Activated naive CD8-positive, alpha-beta T cell (primary cell): ENCODE measurements at regions not wholly inside any gene's neighbourhood (a gene's known extent, or its start where the extent isn't known, plus 50 kb on each side); places are given as distances from the start of the nearest gene placed in this dataset.

Source experiments
- H3K27ac Mint-ChIP-seq: one replicate; pipeline ENCODE4 v1.8.0; 2021; ENCODE audit warnings: mixed read lengths
- H3K27me3 Mint-ChIP-seq: one replicate; pipeline ENCODE4 v1.8.0; 2021; ENCODE audit warnings: mixed read lengths
- H3K36me3 Mint-ChIP-seq: one replicate; pipeline ENCODE4 v1.8.0; 2021; ENCODE audit warnings: mixed read lengths
- H3K4me1 Mint-ChIP-seq: one replicate; pipeline ENCODE4 v1.8.0; 2021; ENCODE audit warnings: low read depth, mixed read lengths
- H3K4me3 Mint-ChIP-seq: one replicate; pipeline ENCODE4 v1.8.0; 2021; ENCODE audit warnings: mild to moderate bottlenecking, mixed read lengths
- H3K9me3 Mint-ChIP-seq: one replicate; pipeline ENCODE4 v1.8.0; 2021; ENCODE audit warnings: low read depth, mixed read lengths

GRCh38 chr4:163582703-163583102 is 88.2 kb downstream of the TMA16 start:
- peaks cover 12% of the 10 kb centered on the region for H3K36me3 Mint-ChIP-seq
- peaks cover 4% of the 10 kb centered on the region for H3K9me3 Mint-ChIP-seq
- H3K4me3 Mint-ChIP-seq: no peak overlapping the region
- no peaks in the 10 kb centered on the region for H3K4me1 Mint-ChIP-seq
- no peak overlapping the region for H3K27ac Mint-ChIP-seq
- H3K27me3 Mint-ChIP-seq: peaks cover 3% of the 10 kb centered on the region

- peaks cover 2% of the 10 kb centered on the region for H3K36me3 Mint-ChIP-seq
- H3K27ac Mint-ChIP-seq: no peak overlapping the region
- peaks cover 10% of the 10 kb centered on the region for H3K4me1 Mint-ChIP-seq
- no peak overlapping the region for H3K4me3 Mint-ChIP-seq
- H3K27me3 Mint-ChIP-seq: peaks cover 3% of the 10 kb centered on the region
- H3K9me3 Mint-ChIP-seq: no peaks in the 10 kb centered on the region
These were observed 93.4 kb downstream of the TMA16 start for GRCh38 chr4:163587867-163588266.

GRCh38 chr4:163588532-163588931 is 94.0 kb downstream of the TMA16 start:
- Mint-ChIP-seq H3K36me3 (no peaks in the 10 kb centered on the region), H3K27ac (no peak overlapping the region), H3K4me3 (no peak overlapping the region), H3K27me3 (peaks cover 3% of the 10 kb centered on the region), H3K4me1 (peaks cover 10% of the 10 kb centered on the region), H3K9me3 (no peaks in the 10 kb centered on the region)

- Mint-ChIP-seq H3K27me3 (peaks cover 2% of the 10 kb centered on the region), H3K4me1 (peaks cover 10% of the 10 kb centered on the region), H3K27ac (no peak overlapping the region), H3K4me3 (no peak overlapping the region), H3K36me3 (no peaks in the 10 kb centered on the region), H3K9me3 (no peaks in the 10 kb centered on the region)
These were observed 95.6 kb downstream of the TMA16 start for GRCh38 chr4:163590103-163590502.

- peaks cover 2% of the 10 kb centered on the region for H3K27me3 Mint-ChIP-seq
- H3K36me3 Mint-ChIP-seq: no peaks in the 10 kb centered on the region
- peaks cover 10% of the 10 kb centered on the region for H3K4me1 Mint-ChIP-seq
- H3K4me3 Mint-ChIP-seq: no peak overlapping the region
- no peak overlapping the region for H3K27ac Mint-ChIP-seq
- H3K9me3 Mint-ChIP-seq: no peaks in the 10 kb centered on the region
These were observed 96.3 kb downstream of the TMA16 start for GRCh38 chr4:163590619-163591264.

- no peak overlapping the region for H3K4me3 Mint-ChIP-seq
- peaks cover 2% of the 10 kb centered on the region for H3K27me3 Mint-ChIP-seq
- peaks cover 2% of the 10 kb centered on the region for H3K36me3 Mint-ChIP-seq
- H3K9me3 Mint-ChIP-seq: no peaks in the 10 kb centered on the region
- H3K27ac Mint-ChIP-seq: no peak overlapping the region
- H3K4me1 Mint-ChIP-seq: peaks cover 10% of the 10 kb centered on the region
These were observed 97.1 kb downstream of the TMA16 start for GRCh38 chr4:163591614-163592020.

- H3K9me3 Mint-ChIP-seq: no peaks in the 10 kb centered on the region
- H3K27me3 Mint-ChIP-seq: peaks cover 2% of the 10 kb centered on the region
- peaks cover 2% of the 10 kb centered on the region for H3K36me3 Mint-ChIP-seq
- no peak overlapping the region for H3K4me3 Mint-ChIP-seq
- H3K27ac Mint-ChIP-seq: no peak overlapping the region
- H3K4me1 Mint-ChIP-seq: peaks cover 10% of the 10 kb centered on the region
These were observed 97.7 kb downstream of the TMA16 start for GRCh38 chr4:163592212-163592611.

GRCh38 chr4:163595580-163595979 is 101.1 kb downstream of the TMA16 start:
- H3K4me1 Mint-ChIP-seq: peaks cover 10% of the 10 kb centered on the region
- no peaks in the 10 kb centered on the region for H3K9me3 Mint-ChIP-seq
- no peak overlapping the region for H3K4me3 Mint-ChIP-seq
- no peak overlapping the region for H3K27ac Mint-ChIP-seq
- H3K27me3 Mint-ChIP-seq: peaks cover 2% of the 10 kb centered on the region
- peaks cover 2% of the 10 kb centered on the region for H3K36me3 Mint-ChIP-seq

GRCh38 chr4:163598028-163598427 is 103.5 kb downstream of the TMA16 start:
- Mint-ChIP-seq H3K9me3 (no peaks in the 10 kb centered on the region), H3K27me3 (no peaks in the 10 kb centered on the region), H3K27ac (no peak overlapping the region), H3K4me3 (no peak overlapping the region), H3K36me3 (peaks cover 2% of the 10 kb centered on the region), H3K4me1 (peaks cover 2% of the 10 kb centered on the region)

GRCh38 chr4:163598489-163598888 is 104.0 kb downstream of the TMA16 start:
- Mint-ChIP-seq H3K4me1 (peaks cover 2% of the 10 kb centered on the region), H3K27me3 (no peaks in the 10 kb centered on the region), H3K36me3 (peaks cover 2% of the 10 kb centered on the region), H3K4me3 (no peak overlapping the region), H3K9me3 (no peaks in the 10 kb centered on the region), H3K27ac (no peak overlapping the region)

GRCh38 chr4:163600727-163601126 is 106.2 kb downstream of the TMA16 start:
- Mint-ChIP-seq H3K9me3 (no peaks in the 10 kb centered on the region), H3K27ac (no peak overlapping the region), H3K4me3 (no peak overlapping the region), H3K4me1 (peaks cover 2% of the 10 kb centered on the region), H3K36me3 (peaks cover 2% of the 10 kb centered on the region), H3K27me3 (no peaks in the 10 kb centered on the region)

- Mint-ChIP-seq H3K4me3 (no peak overlapping the region), H3K27ac (no peak overlapping the region), H3K4me1 (peaks cover 8% of the 10 kb centered on the region), H3K9me3 (no peaks in the 10 kb centered on the region), H3K36me3 (no peaks in the 10 kb centered on the region), H3K27me3 (no peaks in the 10 kb centered on the region)
These were observed 108.8 kb downstream of the TMA16 start for GRCh38 chr4:163603257-163603656.

GRCh38 chr4:163606896-163607691 is 112.6 kb downstream of the TMA16 start:
- H3K9me3 Mint-ChIP-seq: no peaks in the 10 kb centered on the region
- H3K36me3 Mint-ChIP-seq: no peaks in the 10 kb centered on the region

GRCh38 chr4:163609019-163609418 is 114.5 kb downstream of the TMA16 start:
- no peak overlapping the region for H3K27ac Mint-ChIP-seq
- no peak overlapping the region for H3K4me3 Mint-ChIP-seq
- H3K9me3 Mint-ChIP-seq: no peaks in the 10 kb centered on the region
- peaks cover 6% of the 10 kb centered on the region for H3K4me1 Mint-ChIP-seq
- H3K36me3 Mint-ChIP-seq: no peaks in the 10 kb centered on the region
- H3K27me3 Mint-ChIP-seq: peaks cover 5% of the 10 kb centered on the region

More at GRCh38 chr4:163606896-163607691, 112.6 kb downstream of the TMA16 start:
- no peak overlapping the region for H3K27ac Mint-ChIP-seq
- peaks cover 6% of the 10 kb centered on the region for H3K4me1 Mint-ChIP-seq
- peaks cover 3% of the 10 kb centered on the region for H3K27me3 Mint-ChIP-seq
- no peak overlapping the region for H3K4me3 Mint-ChIP-seq

- Mint-ChIP-seq H3K9me3 (no peaks in the 10 kb centered on the region), H3K36me3 (peaks cover 3% of the 10 kb centered on the region), H3K27ac (no peak overlapping the region), H3K4me3 (no peak overlapping the region), H3K4me1 (peaks cover 6% of the 10 kb centered on the region), H3K27me3 (peaks cover 5% of the 10 kb centered on the region)
These were observed 116.2 kb downstream of the TMA16 start for GRCh38 chr4:163610648-163611047.
